GM18517 (cell line): ENCODE measurements at regions not wholly inside any gene's neighbourhood (a gene's known extent, or its start where the extent isn't known, plus 50 kb on each side); places are given as distances from the start of the nearest gene placed in this dataset.

ENCODE experiments used
- ATAC-seq: cut with Tn5 transposase; IDR thresholded peaks from one replicate; pipeline ENCODE4 v1.9.1; 2021; ENCODE audit warnings: mild to moderate bottlenecking, moderate library complexity; ENCODE audit not compliant: unreplicated experiment

DNA sequence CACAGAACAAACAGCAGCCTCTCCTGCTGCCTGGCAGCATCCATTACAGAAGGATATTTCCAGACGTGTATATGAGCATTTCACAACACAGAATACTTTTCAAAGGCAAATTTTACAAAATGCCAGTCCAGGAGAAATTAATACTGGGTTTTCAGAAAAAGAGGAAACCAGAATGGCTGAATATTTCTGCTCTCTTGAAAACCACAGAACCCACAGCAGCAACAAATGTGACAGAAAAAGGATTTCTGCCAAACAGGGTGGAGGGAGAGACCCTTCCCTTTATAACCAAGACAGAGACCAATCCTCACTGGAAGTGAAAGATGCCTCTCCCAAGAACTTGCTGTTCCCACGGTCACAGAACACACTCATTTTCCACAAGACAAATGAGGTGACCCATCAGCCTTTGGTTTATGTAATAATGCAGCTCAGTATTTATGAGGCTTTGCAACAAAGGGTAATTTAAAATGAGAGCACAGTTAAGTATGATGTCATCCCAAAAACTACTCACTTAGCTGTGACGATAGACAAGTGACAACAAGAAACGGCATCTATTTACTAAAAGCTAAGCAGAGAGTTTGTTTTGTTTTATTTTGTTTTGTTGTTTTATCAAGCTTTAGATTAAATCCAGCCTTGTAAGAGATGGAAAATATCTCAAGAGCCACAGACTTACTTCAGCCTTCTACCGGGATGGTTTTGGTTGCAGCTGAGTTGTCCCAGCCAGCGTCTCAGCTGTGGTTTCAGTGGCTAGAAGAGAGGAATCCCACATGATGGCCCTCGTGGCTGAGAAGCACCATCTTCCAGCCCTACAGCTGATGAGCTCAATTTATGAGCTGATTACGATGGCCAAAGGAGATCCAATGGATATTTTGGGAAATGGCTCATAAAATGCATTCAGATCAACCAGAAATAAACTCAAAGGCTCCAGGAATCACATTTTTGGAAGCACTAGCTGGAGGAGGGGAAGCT, 249.3 kb upstream of the AGAP1 start:
- ATAC-seq: no peak

DNA sequence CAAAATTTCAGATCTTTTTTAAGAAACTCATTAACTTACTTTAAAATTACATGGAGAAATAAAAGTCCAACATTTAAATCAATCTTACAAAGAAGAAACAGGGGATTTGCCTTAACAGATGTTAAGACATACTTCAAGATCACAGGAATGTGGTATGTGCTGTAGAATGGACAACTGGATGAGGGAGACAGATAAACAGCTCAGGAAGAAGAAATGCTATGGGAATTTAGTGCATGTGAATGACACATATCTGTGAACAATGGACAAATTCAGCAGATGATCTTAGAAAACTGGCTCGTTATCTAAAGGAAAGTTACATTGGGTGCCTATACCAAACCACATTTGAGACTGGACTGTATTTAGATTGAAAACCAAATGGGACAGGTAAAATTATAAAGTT, 246.8 kb upstream of the AGAP1 start:
- no peak for ATAC-seq

DNA sequence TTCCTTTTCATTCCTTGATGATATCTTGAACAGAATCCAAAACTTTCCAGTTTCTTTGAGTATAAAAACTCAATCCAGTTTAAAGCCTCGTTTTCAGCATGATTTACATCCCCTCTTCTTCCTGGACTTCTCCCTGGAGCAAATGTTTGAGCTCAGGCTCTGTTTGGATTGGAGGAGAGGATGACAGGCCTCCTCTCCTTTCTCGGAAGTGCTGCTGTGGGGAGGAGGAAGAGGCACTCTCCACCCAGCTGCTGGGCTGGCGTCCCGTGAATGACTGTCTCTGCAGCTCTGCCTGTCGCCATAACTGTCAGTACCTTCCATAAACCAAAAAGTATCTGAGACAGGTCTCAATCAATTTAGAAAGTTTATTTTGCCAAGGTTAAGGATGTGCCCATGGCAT, 238.2 kb upstream of the AGAP1 start:
- no peak for ATAC-seq

DNA sequence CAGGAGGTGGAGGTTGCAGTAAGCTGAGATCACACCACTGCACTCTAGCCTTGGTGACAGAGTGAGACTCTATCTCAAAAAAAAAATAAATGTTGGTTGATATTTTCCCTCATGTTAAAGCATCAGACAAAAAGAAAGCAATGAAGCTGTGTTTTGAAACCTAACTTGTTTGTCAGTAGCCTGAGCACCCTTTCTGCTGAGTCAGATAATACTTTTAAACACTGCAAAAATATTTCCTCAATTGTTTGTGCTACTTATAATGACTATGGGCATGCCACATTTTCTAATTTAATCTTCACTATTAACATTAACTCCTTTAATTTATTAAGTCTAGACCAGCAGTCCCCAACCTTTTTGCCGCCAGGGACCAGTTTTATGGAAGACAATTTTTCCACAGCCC, 236.3 kb upstream of the AGAP1 start:
- no peak for ATAC-seq

DNA sequence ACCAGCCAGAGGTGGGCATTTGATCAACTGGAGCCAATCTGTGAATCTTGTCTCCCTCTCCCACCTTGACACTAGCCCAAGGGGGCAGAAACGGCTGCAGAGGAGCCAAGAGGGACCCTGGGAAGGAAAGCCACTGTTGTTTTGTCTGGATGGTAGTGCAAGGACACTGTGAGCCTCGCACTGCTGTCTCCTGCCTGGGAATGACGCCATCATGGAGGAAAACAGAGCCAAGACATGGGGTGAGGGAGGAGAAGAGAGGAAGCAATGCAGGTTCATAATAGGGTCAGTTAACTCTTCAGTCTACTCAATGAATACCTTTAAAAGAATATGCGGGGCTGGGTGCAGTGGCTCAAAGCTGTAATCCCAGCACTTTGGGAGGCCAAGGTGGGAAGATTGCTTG, 231.1 kb upstream of the AGAP1 start:
- no peak for ATAC-seq

DNA sequence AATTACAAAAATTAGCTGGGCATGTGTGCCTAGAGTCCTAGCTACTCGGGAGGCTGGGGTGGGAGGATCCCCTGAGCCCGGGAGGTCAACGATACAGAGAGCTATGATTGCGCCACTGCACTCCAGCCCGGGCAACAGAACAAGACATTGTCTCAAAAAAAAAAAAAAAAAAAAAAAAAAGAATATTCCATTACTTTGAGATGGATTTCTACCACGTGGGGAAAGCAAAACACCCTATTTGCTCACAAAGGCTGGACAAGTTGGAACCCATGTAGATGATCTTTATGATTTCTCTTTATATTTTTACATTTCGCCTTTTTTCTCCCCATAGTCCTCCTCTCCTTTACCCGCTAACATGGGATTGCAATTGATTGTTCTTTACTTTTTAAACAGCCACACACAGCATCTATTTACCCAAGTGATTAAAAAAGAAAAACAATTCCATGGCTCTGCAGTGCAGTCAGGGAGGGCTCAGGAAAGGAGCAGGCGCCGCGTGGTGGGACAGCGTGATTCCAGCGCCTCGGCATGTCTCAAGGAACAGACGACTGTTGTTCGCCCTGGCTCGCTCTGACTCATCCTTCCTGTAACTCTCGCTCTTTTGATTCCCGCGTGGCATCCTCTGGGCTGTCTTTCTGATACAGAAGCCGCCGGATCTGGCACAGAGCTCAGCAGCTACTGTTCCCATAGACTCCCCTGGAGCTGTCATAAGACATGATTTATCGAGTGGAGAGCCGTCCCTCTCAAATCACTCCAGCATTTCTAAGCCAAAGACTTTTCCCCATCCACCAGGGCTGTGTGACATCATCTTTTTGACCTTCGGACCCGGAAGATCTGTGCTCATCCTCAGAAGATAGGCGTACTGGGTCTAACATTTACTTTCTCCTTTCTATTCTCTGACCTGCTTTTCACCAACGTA, 230.4 kb upstream of the AGAP1 start:
- no peak for ATAC-seq

DNA sequence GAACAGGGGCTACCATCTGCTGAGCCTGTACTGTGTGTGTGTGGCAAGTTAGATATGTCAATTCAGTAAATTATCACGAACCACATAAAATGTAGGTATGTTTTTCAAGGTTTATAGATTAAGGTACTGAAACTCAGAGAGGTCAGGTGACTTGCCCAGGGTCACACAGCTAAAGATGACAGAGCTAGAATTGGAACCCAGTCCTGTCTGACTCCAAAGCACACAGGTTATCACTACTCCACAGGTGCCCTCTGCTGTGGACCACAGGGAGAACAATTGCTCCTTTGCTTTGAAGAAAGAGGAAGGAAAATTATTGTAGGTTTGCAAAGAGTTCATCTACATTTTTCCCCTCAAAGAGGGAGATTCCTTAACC, 229.7 kb upstream of the AGAP1 start:
- ATAC-seq: no peak

DNA sequence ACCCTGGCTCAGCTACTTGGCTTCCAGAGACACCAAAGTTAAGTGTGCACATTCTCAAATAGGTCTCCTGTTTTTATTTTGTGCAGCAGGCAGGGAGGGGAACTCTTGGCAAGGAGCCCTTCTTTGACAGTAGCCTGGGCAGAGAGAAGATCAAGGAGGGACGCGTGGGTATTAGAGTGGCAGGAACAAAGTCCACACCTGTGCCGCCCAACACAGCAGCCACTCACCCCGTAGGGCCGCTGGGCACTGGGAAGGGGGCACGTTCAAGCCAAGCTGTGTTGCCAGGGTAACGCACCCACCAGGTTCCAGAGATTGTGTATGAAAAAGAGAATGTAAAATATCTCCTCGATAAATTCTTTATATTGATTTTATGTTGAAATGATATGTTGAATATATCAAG, 229.3 kb upstream of the AGAP1 start:
- ATAC-seq: no peak

- ATAC-seq: no peak
These were observed 228.4 kb upstream of the AGAP1 start for GRCh38 chr2:235265348-235265965.

DNA sequence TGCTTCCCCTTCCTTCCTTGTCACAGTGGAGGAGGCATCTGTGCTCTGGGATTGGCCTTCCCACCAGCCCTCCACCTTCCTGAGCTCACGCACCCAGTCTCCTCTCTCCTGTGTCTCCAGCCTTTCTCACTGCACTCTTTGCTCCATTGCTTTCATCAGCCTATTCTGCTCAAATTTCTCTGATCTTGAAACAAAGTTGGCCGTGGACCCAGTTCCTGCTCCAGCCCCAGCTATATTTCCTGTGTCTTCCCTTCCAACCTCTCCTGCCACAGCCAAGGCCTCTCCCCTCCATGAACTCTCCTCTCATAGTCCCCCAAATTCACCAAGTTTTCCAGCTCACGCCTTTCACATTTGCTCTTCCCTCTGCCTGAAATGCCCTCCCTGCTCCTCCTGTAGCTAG, 226.6 kb upstream of the AGAP1 start:
- ATAC-seq: no peak

- ATAC-seq: no peak
These were observed 225.3 kb upstream of the AGAP1 start for GRCh38 chr2:235268535-235268934.

GRCh38 chr2:235270291-235270690, 223.6 kb upstream of the AGAP1 start:
- ATAC-seq: peak; percentile 57

DNA sequence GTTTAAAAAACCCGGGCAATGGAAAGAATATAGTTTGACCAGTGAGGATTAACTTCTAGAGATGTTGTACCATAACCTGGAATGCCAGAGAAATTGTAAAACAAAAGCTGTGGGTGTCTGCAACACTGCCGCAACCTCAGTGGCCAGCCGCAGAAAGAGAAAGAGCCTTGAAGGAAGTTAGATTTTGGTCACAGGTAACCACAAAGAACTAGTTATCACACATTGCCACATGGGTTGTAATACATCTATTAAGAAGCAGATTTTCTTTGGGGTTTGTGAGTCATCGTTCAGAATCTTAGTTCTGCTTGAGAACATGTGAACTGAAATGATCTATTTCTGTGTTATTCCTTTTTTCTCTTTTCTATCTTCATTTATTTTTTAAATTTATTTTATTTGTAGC, 222.9 kb upstream of the AGAP1 start:
- peak; percentile 95 for ATAC-seq

GRCh38 chr2:235271936-235272335, 221.9 kb upstream of the AGAP1 start:
- ATAC-seq: no peak

- ATAC-seq: no peak
These were observed 219.8 kb upstream of the AGAP1 start for GRCh38 chr2:235274023-235274422.

GRCh38 chr2:235277485-235277884, 216.4 kb upstream of the AGAP1 start:
- ATAC-seq: no peak

DNA sequence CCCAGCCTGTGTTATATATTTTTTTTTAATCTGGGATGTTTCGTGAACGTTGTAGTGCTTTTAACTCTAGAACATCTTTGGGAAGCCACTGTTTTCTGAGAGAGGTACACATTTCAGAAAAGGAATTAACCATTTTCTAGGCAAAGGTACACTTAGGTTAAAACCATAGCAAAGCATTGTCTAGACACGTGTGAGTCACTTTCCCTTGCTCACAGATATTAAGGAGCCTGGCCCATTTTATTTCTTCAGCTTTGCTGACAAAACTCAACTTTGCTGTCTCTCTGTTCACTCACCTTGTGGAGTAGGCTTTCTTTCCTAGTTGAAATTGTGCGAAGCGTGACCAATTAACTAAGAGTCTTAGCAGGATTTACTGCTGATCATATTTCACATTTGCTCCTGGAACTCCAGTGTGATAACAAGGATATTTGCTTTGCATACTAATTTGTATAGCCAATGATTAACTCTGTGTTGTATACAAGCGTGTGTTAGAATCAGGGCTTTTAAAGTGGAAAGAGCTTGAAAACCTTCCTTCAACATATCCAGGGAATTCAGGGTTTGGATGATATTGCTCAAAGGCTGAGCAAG, 215.0 kb upstream of the AGAP1 start:
- ATAC-seq: no peak

DNA sequence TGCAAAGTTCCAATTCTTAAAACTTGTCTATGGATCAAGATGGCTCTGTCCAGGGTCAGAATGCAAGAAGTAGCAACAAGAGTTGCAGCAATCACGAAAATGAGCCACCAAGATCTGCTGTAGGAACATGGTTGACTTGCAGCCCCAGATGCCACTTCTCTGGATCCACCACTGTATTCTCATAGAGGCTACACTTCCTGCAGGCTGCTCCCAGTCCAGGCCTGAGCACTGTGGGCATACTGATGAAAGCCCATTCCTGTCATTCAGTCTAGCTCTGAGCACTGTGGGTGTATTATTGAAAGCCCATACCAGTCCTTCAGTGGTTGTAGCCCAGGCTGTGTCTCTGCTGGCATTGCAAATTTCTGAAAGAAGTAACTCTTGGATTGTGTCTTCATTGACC, 213.9 kb upstream of the AGAP1 start:
- ATAC-seq: no peak

- ATAC-seq: no peak
These were observed 210.6 kb upstream of the AGAP1 start for GRCh38 chr2:235283246-235283645.

- ATAC-seq: no peak
These were observed 207.0 kb upstream of the AGAP1 start for GRCh38 chr2:235286622-235287374.
